ENCODE measurements at regions not wholly inside any gene's neighbourhood (a gene's known extent, or its start where the extent isn't known, plus 50 kb on each side); places are given as distances from the start of the nearest gene placed in this dataset.

DNA sequence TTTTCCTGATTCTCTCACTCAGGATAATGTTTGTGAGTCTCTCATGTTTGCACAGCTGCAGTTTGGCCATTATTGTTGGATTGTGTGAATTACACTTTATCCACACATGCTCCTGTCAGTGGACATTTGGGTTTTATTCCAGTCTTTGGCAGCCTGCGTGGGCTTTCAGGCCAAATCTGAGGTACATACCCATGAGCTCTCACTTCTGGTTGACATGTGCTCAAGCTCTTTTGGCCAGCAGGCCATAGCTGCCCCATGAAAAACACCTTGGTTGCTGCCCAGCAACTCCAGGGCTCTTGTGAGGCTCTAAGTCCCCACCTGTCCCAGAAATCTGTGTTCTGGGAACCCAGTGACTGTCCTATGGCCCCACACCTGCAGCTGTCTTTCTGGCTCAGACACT lies 124.5 kb upstream of the GALNT2 start:
- H3K27ac ChIP-seq (ENCODE audit: low read depth in 1 of 2, low read length in 2 of 2), result no peak overlapping the region
- TF ChIP-seq HNF4A (conservative IDR thresholded peaks at IDR 0.05), result no peak
- TF ChIP-seq, protein P1, sequence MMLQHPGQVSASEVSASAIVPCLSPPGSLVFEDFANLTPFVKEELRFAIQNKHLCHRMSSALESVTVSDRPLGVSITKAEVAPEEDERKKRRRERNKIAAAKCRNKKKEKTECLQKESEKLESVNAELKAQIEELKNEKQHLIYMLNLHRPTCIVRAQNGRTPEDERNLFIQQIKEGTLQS (IDR thresholded peaks at IDR 0.05), result no peak
- TF ChIP-seq HNF4G (IDR thresholded peaks at IDR 0.05), result no peak
- no peak for TF ChIP-seq TAF1 (conservative IDR thresholded peaks at IDR 0.05)
- TF ChIP-seq EGR1 (IDR thresholded peaks at IDR 0.05; ENCODE audit: low read depth in 2 of 2), result no peak
- no peak for TF ChIP-seq FOXA2 (IDR thresholded peaks at IDR 0.05)
- no peak for TF ChIP-seq SP1 (IDR thresholded peaks at IDR 0.05)
- TF ChIP-seq JUND (IDR thresholded peaks at IDR 0.05), result no peak
- no peak for TF ChIP-seq RXRA (IDR thresholded peaks at IDR 0.05)
- TF ChIP-seq, protein P2, sequence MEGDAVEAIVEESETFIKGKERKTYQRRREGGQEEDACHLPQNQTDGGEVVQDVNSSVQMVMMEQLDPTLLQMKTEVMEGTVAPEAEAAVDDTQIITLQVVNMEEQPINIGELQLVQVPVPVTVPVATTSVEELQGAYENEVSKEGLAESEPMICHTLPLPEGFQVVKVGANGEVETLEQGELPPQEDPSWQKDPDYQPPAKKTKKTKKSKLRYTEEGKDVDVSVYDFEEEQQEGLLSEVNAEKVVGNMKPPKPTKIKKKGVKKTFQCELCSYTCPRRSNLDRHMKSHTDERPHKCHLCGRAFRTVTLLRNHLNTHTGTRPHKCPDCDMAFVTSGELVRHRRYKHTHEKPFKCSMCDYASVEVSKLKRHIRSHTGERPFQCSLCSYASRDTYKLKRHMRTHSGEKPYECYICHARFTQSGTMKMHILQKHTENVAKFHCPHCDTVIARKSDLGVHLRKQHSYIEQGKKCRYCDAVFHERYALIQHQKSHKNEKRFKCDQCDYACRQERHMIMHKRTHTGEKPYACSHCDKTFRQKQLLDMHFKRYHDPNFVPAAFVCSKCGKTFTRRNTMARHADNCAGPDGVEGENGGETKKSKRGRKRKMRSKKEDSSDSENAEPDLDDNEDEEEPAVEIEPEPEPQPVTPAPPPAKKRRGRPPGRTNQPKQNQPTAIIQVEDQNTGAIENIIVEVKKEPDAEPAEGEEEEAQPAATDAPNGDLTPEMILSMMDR (IDR thresholded peaks at IDR 0.05; ENCODE audit: low read depth, low read length, missing input control), result no peak
- TF ChIP-seq, protein P3, sequence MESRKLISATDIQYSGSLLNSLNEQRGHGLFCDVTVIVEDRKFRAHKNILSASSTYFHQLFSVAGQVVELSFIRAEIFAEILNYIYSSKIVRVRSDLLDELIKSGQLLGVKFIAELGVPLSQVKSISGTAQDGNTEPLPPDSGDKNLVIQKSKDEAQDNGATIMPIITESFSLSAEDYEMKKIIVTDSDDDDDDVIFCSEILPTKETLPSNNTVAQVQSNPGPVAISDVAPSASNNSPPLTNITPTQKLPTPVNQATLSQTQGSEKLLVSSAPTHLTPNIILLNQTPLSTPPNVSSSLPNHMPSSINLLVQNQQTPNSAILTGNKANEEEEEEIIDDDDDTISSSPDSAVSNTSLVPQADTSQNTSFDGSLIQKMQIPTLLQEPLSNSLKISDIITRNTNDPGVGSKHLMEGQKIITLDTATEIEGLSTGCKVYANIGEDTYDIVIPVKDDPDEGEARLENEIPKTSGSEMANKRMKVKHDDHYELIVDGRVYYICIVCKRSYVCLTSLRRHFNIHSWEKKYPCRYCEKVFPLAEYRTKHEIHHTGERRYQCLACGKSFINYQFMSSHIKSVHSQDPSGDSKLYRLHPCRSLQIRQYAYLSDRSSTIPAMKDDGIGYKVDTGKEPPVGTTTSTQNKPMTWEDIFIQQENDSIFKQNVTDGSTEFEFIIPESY (IDR thresholded peaks at IDR 0.05), result no peak
- no peak for TF ChIP-seq GABPA (IDR thresholded peaks at IDR 0.05 in 1 of 2, conservative IDR thresholded peaks at IDR 0.05 in 1 of 2)
- TF ChIP-seq YY1 (IDR thresholded peaks at IDR 0.05), result no peak
- no peak for TF ChIP-seq RAD21 (IDR thresholded peaks at IDR 0.05)
- TF ChIP-seq NR2F2 (IDR thresholded peaks at IDR 0.05), result no peak
- TF ChIP-seq, protein P4, sequence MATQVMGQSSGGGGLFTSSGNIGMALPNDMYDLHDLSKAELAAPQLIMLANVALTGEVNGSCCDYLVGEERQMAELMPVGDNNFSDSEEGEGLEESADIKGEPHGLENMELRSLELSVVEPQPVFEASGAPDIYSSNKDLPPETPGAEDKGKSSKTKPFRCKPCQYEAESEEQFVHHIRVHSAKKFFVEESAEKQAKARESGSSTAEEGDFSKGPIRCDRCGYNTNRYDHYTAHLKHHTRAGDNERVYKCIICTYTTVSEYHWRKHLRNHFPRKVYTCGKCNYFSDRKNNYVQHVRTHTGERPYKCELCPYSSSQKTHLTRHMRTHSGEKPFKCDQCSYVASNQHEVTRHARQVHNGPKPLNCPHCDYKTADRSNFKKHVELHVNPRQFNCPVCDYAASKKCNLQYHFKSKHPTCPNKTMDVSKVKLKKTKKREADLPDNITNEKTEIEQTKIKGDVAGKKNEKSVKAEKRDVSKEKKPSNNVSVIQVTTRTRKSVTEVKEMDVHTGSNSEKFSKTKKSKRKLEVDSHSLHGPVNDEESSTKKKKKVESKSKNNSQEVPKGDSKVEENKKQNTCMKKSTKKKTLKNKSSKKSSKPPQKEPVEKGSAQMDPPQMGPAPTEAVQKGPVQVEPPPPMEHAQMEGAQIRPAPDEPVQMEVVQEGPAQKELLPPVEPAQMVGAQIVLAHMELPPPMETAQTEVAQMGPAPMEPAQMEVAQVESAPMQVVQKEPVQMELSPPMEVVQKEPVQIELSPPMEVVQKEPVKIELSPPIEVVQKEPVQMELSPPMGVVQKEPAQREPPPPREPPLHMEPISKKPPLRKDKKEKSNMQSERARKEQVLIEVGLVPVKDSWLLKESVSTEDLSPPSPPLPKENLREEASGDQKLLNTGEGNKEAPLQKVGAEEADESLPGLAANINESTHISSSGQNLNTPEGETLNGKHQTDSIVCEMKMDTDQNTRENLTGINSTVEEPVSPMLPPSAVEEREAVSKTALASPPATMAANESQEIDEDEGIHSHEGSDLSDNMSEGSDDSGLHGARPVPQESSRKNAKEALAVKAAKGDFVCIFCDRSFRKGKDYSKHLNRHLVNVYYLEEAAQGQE (IDR thresholded peaks at IDR 0.05), result no peak
- H3K9ac ChIP-seq (ENCODE audit: low read depth in 1 of 2, low read length in 2 of 2), result no peak overlapping the region
- H3K27me3 ChIP-seq (ENCODE audit: control insufficient read depth in 4 of 4, insufficient read depth in 4 of 4, low read length in 3 of 4), result no peaks in the 10 kb centered on the region
- no peaks in the 10 kb centered on the region for H3K4me1 ChIP-seq (ENCODE audit: control insufficient read depth in 4 of 4, insufficient read depth in 4 of 4, low read length in 3 of 4)
- H3K9me3 ChIP-seq (ENCODE audit: control insufficient read depth in 4 of 4, low read length in 3 of 4), result no peaks in the 10 kb centered on the region
- no peak overlapping the region for H3K4me3 ChIP-seq (ENCODE audit: low read depth in 1 of 3, low read length in 3 of 3)
- no peak for DNase-seq (ENCODE audit: low spot score)
- H3K36me3 ChIP-seq (ENCODE audit: control insufficient read depth in 4 of 4, insufficient read depth in 3 of 4, low read depth in 1 of 4, low read length in 3 of 4), result no peaks in the 10 kb centered on the region
- 89% methylated on average over 1 of the region's 1 CpG for WGBS

DNA sequence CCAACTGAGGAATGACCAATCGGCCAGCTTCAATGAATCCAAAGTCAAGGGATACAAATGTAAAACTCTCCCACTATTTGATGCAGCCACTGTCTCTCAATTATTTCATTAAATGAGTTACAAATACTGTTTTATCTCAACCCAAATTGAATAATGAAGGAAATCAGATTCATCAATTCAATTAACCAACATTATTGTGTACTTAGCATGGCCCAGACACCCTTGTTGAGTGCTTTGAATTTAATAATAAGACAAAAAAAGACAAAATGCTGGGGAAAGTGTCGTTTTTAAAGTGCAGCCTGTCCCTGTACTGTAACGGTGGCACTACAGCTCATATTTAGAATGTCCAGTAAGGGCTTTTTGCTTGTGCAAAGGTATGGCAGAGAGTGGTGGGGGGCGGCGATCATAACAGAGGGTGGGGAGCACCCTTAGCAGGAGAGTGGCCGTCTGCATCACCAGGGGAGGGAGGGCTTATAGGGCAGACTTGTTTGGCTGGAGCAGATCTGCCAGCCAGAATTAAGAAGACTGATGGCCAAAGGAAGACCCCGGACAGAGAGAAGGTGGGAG lies 123.8 kb upstream of the GALNT2 start:
- no peaks in the 10 kb centered on the region for H3K36me3 ChIP-seq (ENCODE audit: control insufficient read depth in 4 of 4, insufficient read depth in 3 of 4, low read depth in 1 of 4, low read length in 3 of 4)
- WGBS, result 91% methylated on average over 7 of the region's 7 CpGs
- DNase-seq (ENCODE audit: low spot score), result no peak
- H3K27me3 ChIP-seq (ENCODE audit: control insufficient read depth in 4 of 4, insufficient read depth in 4 of 4, low read length in 3 of 4), result no peaks in the 10 kb centered on the region
- no peak overlapping the region for H3K4me3 ChIP-seq (ENCODE audit: low read depth in 1 of 3, low read length in 3 of 3)
- no peaks in the 10 kb centered on the region for H3K4me1 ChIP-seq (ENCODE audit: control insufficient read depth in 4 of 4, insufficient read depth in 4 of 4, low read length in 3 of 4)
- H3K9me3 ChIP-seq (ENCODE audit: control insufficient read depth in 4 of 4, low read length in 3 of 4), result no peaks in the 10 kb centered on the region
- H3K9ac ChIP-seq (ENCODE audit: low read depth in 1 of 2, low read length in 2 of 2), result no peak overlapping the region
- no peak overlapping the region for H3K27ac ChIP-seq (ENCODE audit: low read depth in 1 of 2, low read length in 2 of 2)
- TF ChIP-seq RAD21 (IDR thresholded peaks at IDR 0.05) (no peak), JUND (IDR thresholded peaks at IDR 0.05) (no peak), YY1 (IDR thresholded peaks at IDR 0.05) (no peak), SP1 (IDR thresholded peaks at IDR 0.05) (no peak), FOXA2 (IDR thresholded peaks at IDR 0.05) (no peak), NR2F2 (IDR thresholded peaks at IDR 0.05) (no peak), RXRA (IDR thresholded peaks at IDR 0.05) (no peak), HNF4G (IDR thresholded peaks at IDR 0.05) (no peak), GABPA (IDR thresholded peaks at IDR 0.05 in 1 of 2, conservative IDR thresholded peaks at IDR 0.05 in 1 of 2) (no peak)
- TF ChIP-seq, protein P1 (IDR thresholded peaks at IDR 0.05), result no peak
- TF ChIP-seq, protein P5, sequence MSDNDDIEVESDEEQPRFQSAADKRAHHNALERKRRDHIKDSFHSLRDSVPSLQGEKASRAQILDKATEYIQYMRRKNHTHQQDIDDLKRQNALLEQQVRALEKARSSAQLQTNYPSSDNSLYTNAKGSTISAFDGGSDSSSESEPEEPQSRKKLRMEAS (IDR thresholded peaks at IDR 0.05), result no peak
- TF ChIP-seq, protein P4 (IDR thresholded peaks at IDR 0.05), result no peak

Data from liver (tissue), 8 donors.